Colonic mucosa (tissue), 4 donors: ENCODE measurements at regions not wholly inside any gene's neighbourhood (a gene's known extent, or its start where the extent isn't known, plus 50 kb on each side); places are given as distances from the start of the nearest gene placed in this dataset.

ENCODE experiments used
- DNase-seq: peaks from one replicate; pipeline ENCODE4 v3.0.0-alpha.2; 2020
- H3K27ac ChIP-seq: fragments of 200-600 bp; one replicate; pipeline ENCODE4 v1.8.0; 2021
- H3K27me3 ChIP-seq: fragments of 200-600 bp; one replicate; pipeline ENCODE4 v1.8.0; 2021
- H3K36me3 ChIP-seq: fragments of 200-600 bp; one replicate; pipeline ENCODE4 v1.8.0; 2021
- H3K4me1 ChIP-seq: fragments of 200-600 bp; one replicate; pipeline ENCODE4 v1.8.0; 2021; ENCODE audit warnings: mild to moderate bottlenecking
- H3K4me3 ChIP-seq: fragments of 200-600 bp; one replicate; pipeline ENCODE4 v1.8.0; 2021
- H3K9ac ChIP-seq, 2 donors: one replicate each; pipeline ENCODE4 v1.7.0; 2013; ENCODE audit warnings: control low read depth in 2 of 2, low read depth in 2 of 2, low read length in 2 of 2
- H3K9me3 ChIP-seq: fragments of 200-600 bp; one replicate; pipeline ENCODE4 v1.8.0; 2021
- intact Hi-C: fragments of 100-400 bp; cut with DNase I; formaldehyde crosslinking; loops from one replicate; pipeline ENCODE4 v1.14.1; 2022
- TF ChIP-seq, protein P1 (sequence below): fragments of 200-600 bp; IDR thresholded peaks from one replicate; pipeline ENCODE4 v1.8.0; 2022; ENCODE audit warnings: antibody characterized with exemption, mild to moderate bottlenecking
- donor health status: healthy.
- donor health status: DM: no; HTN: no; CAD: no.
- donor health status: DM: no; HTN: no; CAD: no.

DNA sequence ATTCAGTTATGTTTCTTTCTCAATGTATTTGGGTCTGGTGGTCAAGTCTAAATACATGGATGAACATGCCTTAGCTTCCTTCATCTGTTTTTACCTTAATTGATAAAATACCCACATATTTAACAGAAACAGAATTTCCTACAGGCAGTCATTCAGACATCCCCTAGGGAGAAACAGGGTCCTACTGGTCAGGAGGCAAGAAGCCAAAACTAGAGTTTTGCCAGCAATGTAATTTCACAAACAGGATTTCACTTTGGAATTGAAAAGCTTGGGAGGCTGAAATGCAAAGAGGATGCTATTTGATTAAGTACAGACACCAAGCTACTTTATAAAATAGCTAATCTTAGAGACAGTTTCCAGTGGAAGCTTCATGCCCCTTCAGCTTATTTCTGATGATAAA, 224.2 kb downstream of the SIPA1L2 start:
- Histone ChIP-seq H3K4me1 (no peaks in the 10 kb centered on the region), H3K27ac (no peak overlapping the region), H3K9me3 (no peaks in the 10 kb centered on the region), H3K27me3 (no peaks in the 10 kb centered on the region), H3K9ac (no peak overlapping the region), H3K36me3 (peaks cover 18% of the 10 kb centered on the region), H3K4me3 (no peak overlapping the region)
- TF ChIP-seq, protein P1, sequence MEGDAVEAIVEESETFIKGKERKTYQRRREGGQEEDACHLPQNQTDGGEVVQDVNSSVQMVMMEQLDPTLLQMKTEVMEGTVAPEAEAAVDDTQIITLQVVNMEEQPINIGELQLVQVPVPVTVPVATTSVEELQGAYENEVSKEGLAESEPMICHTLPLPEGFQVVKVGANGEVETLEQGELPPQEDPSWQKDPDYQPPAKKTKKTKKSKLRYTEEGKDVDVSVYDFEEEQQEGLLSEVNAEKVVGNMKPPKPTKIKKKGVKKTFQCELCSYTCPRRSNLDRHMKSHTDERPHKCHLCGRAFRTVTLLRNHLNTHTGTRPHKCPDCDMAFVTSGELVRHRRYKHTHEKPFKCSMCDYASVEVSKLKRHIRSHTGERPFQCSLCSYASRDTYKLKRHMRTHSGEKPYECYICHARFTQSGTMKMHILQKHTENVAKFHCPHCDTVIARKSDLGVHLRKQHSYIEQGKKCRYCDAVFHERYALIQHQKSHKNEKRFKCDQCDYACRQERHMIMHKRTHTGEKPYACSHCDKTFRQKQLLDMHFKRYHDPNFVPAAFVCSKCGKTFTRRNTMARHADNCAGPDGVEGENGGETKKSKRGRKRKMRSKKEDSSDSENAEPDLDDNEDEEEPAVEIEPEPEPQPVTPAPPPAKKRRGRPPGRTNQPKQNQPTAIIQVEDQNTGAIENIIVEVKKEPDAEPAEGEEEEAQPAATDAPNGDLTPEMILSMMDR, result no peak
- intact Hi-C loops, result no loop called here
- DNase-seq, result no peak

DNA sequence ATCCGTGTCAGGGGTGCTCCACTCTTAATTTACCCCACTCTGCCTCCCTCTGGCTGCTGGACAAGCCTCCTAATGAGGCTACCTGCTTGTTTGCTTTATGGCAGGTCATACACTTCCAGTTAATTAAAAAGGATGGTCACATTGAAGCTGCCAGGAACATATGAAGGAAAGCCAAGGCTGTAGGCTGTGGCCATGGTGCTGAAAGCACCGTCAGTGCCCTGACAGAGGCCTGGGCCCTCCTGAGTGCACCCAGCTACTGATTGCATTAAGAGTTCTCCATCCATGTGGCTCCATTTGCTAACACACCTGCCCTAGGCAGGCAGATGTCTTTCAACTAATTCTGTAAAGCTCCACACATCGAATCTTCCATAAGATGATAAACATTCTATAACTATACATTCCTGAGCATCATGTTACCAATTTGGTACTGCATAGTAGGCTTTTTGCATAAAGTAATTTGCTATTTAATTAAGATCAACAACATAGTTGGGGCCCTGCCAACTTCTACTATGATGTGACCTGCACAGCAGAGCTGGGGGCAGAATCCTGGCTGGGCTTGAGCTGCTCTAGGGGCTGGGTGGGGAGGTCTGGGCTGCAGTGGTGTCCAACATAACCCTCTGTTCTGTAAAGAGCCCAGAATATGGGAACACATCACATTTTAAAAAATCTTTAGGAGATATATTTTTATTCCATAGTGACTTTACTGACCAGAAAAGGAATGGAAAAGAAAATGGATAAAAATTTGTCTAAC, 224.8 kb downstream of the SIPA1L2 start:
- intact Hi-C loops, result no loop called here
- Histone ChIP-seq H3K4me1 (no peaks in the 10 kb centered on the region), H3K4me3 (no peak overlapping the region), H3K9me3 (no peaks in the 10 kb centered on the region), H3K9ac (no peak overlapping the region), H3K27me3 (no peaks in the 10 kb centered on the region), H3K36me3 (peaks cover 18% of the 10 kb centered on the region), H3K27ac (no peak overlapping the region)
- DNase-seq, result no peak
- TF ChIP-seq, protein P1, result no peak

DNA sequence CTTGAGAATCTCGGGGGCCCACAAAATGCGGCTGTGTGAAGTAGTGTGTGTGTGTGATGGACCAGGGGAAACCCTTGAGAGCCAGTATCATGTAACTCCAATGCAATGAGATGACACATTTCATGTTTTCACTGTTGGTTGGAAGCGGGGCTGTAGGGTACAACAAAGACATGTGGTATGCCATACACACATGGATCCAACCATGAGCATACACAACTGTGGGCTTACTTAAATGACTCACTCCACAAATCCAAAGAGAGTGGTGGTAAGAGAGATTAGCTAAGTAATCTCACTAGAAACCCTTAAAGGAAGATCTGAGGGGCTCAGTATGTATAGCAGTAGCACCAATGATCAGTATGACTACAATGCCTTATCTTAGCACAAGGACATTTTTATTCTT, 225.7 kb downstream of the SIPA1L2 start:
- Histone ChIP-seq H3K27me3 (no peaks in the 10 kb centered on the region), H3K9me3 (no peaks in the 10 kb centered on the region), H3K4me1 (no peaks in the 10 kb centered on the region), H3K36me3 (peaks cover 18% of the 10 kb centered on the region), H3K4me3 (no peak overlapping the region), H3K27ac (no peak overlapping the region), H3K9ac (no peak overlapping the region)
- no peak for DNase-seq
- TF ChIP-seq, protein P1, result no peak
- intact Hi-C loops, result no loop called here

DNA sequence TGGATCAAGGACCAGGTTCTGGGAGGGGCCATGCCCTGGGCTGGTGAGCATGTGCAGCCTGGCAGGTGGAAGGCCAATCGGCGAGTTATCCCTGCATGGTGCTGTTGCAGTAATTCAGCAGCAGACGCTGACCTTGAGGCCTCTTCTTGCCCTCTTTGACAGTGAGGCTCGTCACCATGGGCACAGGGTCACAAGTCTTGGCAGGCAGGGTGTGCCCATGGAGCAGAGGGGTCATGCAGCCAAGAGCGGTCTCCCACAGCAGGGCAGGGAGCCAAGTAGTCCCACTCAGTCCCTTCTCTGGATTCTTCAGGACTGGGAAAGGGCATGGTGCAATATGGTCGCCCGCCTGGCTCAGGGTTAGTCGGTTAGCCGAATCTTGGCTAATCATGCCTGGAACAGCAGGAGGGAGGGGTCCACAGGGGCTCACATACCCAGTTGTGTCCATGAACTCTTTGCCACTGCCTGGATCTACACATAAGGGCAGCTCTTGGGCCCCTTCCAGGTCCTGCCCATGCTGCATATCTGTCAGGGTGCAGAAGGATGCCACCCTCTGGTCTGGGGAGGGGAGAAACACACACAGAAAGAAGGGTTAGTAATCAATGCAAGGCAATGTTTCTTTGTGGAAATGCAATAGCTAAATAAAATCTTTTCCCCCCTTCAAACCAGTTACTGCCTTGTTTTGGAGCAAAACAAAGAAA, 226.8 kb downstream of the SIPA1L2 start:
- H3K36me3 ChIP-seq, result peaks cover 18% of the 10 kb centered on the region
- TF ChIP-seq, protein P1, result no peak

DNA sequence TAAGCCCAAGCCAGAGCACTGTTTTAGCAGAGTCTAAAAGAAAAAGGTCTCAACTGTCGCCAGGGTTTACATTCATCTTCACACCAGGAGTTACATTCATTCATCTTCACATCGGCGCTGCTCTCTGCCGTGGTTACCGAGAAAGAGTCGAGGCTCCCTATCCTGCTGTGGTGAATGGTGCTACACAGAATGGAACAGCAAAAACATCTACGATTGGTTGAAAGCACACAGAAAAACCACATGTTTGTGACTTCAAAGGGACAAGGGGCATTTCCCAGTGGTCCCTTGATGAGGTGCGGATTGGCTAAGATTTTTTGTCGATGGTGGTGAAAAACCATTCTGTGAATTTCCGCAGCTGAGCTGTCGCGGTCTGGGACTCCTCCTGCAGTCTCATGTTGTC, 231.1 kb downstream of the SIPA1L2 start:
- no peaks in the 10 kb centered on the region for H3K27me3 ChIP-seq
- H3K9ac ChIP-seq, result no peak overlapping the region
- peaks cover 18% of the 10 kb centered on the region for H3K36me3 ChIP-seq
- H3K9me3 ChIP-seq, result no peaks in the 10 kb centered on the region
- intact Hi-C loops, result no loop called here
- H3K4me1 ChIP-seq, result no peaks in the 10 kb centered on the region
- TF ChIP-seq, protein P1, result no peak
- DNase-seq, result no peak
- no peak overlapping the region for H3K4me3 ChIP-seq
- no peak overlapping the region for H3K27ac ChIP-seq

More for the DNA sequence above, 226.8 kb downstream of the SIPA1L2 start:
- H3K9ac ChIP-seq, result no peak overlapping the region
- H3K27ac ChIP-seq, result no peak overlapping the region
- intact Hi-C loops, result no loop called here
- no peak overlapping the region for H3K4me3 ChIP-seq
- no peak for DNase-seq
- no peaks in the 10 kb centered on the region for H3K9me3 ChIP-seq
- H3K4me1 ChIP-seq, result no peaks in the 10 kb centered on the region
- no peaks in the 10 kb centered on the region for H3K27me3 ChIP-seq
